Omental fat pad (tissue), 3 donors: ENCODE measurements at regions not wholly inside any gene's neighbourhood (a gene's known extent, or its start where the extent isn't known, plus 50 kb on each side); places are given as distances from the start of the nearest gene placed in this dataset.

Source experiments
- ATAC-seq: fragments of 150-250 bp; one replicate; pipeline ENCODE4 v1.9.1; 2016; ENCODE audit warnings: mild to moderate bottlenecking, moderate library complexity; ENCODE audit not compliant: low FRiP score
- DNase-seq: peaks from one replicate; pipeline ENCODE4 v3.0.0-alpha.2; 2019; ENCODE audit warnings: low spot score
- CTCF ChIP-seq, 3 donors: fragments of 450-650 bp; IDR thresholded peaks; one replicate each; pipeline ENCODE4 v1.5.1; 2016 to 2017; ENCODE audit warnings: antibody characterized with exemption in 3 of 3, mild to moderate bottlenecking in 3 of 3, moderate library complexity in 2 of 3

- no peak for DNase-seq
- TF ChIP-seq CTCF (IDR thresholded peaks at IDR 0.05) = no peak
- no peak for ATAC-seq
Measured at GRCh38 chr11:71064183-71064582, 188.2 kb downstream of the SHANK2 start.

- DNase-seq = no peak
- TF ChIP-seq CTCF (IDR thresholded peaks at IDR 0.05) = no peak
- no peak for ATAC-seq
Measured at GRCh38 chr11:71063129-71063528, 189.2 kb downstream of the SHANK2 start.

GRCh38 chr11:71062199-71062598 is 190.2 kb downstream of the SHANK2 start:
- ATAC-seq (no peak), DNase-seq (no peak)
- no peak for TF ChIP-seq CTCF (IDR thresholded peaks at IDR 0.05)

DNA sequence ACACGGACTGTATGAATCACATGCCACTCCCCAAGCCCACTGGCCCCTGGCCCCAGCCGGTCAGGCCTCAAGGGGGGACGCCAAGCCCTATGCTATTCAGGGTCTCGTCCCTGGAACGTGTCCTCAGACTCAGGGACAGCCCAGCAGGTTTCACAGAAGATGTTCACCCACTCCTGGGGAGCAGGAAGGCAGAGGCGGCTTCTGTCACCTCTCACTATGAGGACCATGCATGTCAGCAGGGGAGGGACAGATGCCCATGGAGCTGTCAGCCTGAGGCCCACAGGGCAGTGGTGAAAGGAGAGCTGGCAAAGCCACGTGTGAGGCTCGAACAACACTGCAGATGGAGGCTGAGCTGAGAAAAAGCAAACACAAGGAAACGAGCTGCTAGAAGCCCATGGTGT is 192.0 kb downstream of the SHANK2 start:
- ATAC-seq = no peak
- no peak for TF ChIP-seq CTCF (IDR thresholded peaks at IDR 0.05)
- no peak for DNase-seq

DNA sequence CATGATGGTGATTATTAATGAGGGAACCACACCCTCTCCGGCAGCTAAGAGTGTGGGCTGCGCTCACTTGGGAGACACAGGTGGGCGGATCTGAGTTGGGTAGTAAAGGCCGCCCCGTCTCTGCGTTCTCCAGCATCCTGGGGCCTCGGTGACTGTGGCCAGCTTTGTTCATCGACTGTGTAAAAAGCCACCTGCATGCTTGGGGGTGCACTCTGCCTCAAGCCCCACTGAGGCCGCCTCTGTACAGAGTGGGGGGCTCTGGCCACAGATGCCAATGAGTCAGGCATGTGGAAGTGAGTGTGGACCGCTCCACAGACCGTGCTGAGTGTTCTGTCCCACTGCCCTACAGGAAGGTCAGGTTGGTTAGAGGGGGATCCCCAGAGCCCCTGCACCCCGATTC is 192.7 kb downstream of the SHANK2 start:
- DNase-seq (no peak), ATAC-seq (no peak)
- no peak for TF ChIP-seq CTCF (IDR thresholded peaks at IDR 0.05)

DNA sequence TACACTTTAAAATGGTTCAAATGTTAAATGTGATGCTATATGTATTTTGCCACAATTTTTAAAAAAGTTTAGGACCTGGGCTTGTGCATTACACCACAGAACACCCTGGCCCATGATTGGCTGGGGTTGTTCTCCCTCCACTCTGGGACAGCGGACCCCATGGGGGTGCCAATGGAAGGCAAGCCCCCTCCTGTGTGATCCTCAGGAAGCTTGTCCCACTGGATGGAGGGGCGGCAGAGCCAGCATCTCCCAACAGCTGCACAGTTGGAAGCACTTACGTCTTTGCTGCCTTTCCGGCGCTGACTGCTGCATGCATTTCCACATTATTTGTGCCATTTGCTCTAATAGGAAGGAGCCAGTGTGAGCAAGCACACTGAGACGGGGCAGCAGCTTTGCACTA is 196.5 kb downstream of the SHANK2 start:
- DNase-seq = no peak
- no peak for TF ChIP-seq CTCF (IDR thresholded peaks at IDR 0.05)
- no peak for ATAC-seq
